GM18511 (cell line): ENCODE measurements at regions not wholly inside any gene's neighbourhood (a gene's known extent, or its start where the extent isn't known, plus 50 kb on each side); places are given as distances from the start of the nearest gene placed in this dataset.
"Not testable (repeated sequence)": the region's sequence is repeated elsewhere in the genome, so short reads cannot be mapped to it uniquely, and the experiment has no call there.

ENCODE experiments used
- ATAC-seq: cut with Tn5 transposase; IDR thresholded peaks from one replicate; pipeline ENCODE4 v1.9.1; 2021; ENCODE audit warnings: mild to moderate bottlenecking, moderate library complexity; ENCODE audit not compliant: unreplicated experiment

DNA sequence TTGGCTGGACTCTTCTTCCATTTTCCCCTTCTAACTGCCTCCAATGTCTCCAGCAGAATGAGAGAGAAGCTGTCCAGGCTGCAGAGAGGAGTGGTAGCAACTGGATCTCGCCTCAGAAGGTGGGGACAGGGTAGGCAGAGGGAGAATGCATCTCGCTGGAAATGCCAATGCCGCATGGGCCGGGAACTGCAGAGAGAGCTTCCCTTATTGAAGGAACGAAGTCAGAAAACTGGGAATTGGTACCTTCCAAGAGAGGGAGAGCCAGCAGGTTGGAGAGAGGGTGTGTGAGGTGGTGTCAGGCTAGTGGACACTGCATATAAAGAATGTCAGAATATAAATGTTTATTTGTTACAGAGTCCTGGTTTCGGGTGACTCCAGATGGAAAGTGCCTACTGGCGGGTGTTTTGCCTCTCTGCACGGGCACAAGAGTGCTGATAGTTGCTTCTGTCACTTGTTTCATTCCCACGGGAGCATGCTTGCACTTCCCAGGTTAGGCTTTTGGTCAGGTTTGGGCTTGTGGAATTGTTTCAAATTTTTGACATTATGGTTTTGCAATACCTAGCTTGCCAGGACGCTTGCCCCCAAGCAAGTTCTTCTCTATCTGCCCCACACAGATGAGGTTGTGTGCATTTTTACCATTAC lies 156.8 kb upstream of the STS start:
- ATAC-seq, result no peak

GRCh38 chrX:6989858-6990257 lies 157.7 kb upstream of the STS start:
- ATAC-seq, result no peak

- not testable (repeated sequence) for ATAC-seq
Measured at GRCh38 chrX:6988694-6989093, 158.8 kb upstream of the STS start.

DNA sequence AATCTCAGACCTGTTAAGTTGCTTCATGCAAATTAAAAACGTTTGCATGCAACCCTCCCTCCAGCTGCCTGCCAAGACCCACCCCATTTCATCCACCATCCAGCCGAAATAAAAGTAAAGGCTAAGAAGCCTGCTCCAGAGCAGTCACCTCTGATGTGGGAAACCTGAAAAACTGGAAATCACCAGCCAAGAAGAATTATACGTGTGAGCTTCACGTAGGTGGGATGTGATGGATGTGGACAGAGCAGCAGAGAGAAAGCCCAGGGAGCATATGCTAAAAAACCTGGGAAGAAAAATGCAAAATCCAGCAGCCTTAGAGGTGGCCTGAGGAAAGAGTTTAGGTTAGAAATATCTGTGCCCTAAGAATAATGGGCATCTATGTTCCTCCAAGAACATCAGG lies 160.6 kb upstream of the STS start:
- ATAC-seq, result no peak

- no peak for ATAC-seq
Measured at GRCh38 chrX:6985537-6985936, 162.0 kb upstream of the STS start.

DNA sequence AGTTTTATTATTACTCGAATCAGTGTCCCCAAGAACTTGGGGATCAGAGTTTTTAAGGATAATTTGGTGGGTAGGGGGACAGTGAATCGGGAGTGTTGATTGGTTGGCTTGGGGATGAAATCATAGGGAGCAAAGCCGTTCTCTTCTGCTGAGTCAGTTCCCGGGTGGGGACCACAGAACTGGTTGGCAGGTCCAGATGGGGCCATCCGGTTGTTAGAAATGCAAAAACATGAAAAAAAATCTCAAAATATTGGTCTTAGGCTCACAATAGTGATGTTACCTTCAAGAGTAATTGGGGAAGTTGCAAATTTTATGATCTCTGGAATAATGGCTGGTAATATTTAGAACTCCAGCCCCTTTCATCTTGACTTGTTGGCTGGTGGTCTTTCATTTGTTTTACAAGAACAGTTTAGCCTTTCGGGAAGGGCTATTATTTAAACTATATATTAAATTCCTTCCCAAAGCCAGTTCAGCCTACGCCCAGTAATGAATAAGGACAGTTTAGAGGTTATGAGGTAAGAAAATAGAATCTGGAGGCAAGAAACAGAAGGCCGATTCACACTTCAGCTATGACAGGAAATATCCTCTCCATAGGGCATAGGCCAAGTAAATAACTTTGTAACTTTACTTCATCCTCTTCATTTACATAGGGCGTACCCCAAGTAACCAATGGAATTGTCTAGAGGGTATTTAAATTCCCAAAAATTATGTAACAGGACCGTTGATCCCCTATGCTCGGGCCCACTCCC lies 164.1 kb upstream of the STS start:
- no peak for ATAC-seq

DNA sequence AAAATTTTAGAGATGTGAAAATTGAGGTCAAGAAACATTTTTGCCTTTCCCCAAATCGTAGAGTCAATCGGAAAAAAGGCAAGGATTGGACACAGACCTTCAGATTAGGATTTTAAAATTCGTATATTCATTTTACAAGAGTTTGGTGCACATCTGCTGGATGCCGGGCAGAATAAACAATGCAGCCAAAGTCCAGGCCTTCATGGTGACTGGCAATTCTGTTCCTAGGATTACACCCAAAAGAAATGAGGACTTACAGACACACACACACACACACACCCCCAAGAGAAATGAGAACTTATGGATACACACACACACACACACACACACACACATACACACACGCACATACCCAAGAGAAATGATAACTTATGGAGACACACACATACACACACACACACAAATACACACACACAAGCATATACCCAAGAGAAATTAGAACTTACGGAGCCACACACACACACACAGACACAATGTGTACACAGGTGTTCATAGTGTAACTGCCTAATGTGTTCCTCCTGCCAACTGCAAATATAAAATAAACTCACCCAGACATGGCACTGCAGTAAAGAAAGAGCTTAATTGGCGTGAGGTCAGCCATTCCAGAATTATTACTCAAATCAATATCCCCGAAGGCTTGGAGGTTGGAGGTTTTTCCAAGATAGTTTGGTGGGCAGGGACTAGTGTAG lies 165.7 kb upstream of the STS start:
- no peak for ATAC-seq

- no peak for ATAC-seq
Measured at GRCh38 chrX:6980981-6981380, 166.5 kb upstream of the STS start.

DNA sequence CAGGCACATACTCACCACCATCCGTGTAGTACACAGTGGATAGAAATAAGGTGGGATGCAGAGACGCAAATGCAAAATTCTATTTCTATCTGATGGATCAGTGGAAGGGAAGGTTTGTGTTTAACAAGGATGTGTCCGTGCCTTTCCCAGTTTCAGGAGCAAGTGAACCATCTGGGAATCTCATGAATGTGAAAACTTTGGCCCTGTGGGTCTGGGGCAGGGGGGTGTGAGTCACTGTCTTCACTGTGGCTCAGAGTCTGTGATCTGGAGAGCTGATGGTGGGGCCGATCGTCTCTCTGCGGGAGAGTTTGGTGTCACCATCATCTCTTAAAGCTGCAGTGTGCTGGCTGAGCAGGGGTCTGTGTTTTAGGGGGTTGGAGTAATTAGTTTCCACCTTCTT lies 179.3 kb upstream of the STS start:
- no peak for ATAC-seq

- no peak for ATAC-seq
Measured at GRCh38 chrX:6965729-6966128, 181.8 kb upstream of the STS start.

DNA sequence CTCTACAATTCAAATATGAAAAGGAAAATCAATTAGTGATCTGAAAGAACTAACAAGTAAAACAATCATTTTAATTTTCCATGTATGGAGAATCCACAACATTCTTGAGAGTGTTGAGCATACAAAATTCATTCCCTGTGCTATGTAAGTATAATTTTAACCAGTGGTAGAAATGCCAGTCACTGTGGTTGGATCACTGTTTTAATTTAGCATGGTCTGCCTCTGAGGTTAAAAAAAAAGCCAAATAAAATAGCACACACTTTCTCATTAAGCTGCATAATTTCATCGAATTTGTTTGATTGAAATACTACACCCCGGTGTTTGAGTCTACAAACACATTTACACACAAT lies 185.5 kb upstream of the STS start:
- ATAC-seq, result no peak

GRCh38 chrX:6961286-6962005 lies 186.1 kb upstream of the STS start:
- no peak for ATAC-seq

- ATAC-seq, result no peak
Measured at GRCh38 chrX:6959006-6959405, 188.5 kb upstream of the STS start.

DNA sequence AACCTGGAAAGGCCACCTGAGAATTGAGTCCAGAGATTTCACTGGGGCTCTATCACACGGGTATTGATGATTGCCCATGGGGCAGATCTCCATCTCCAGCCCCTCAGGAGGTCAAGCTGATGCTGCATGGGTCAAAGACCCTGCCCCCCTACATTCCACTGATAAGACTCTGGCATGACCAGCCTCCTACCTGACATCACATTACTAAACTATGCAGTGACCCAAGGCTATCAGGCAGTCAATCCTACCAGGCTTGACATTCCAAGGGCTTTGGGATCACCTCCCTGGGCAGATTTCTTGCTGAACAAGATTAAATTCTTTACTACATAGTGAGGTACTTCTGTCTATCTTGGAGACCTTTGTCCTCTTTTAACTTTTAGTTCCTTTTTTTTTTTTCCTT lies 192.7 kb upstream of the STS start:
- ATAC-seq, result no peak

GRCh38 chrX:6946168-6946567 lies 201.3 kb upstream of the STS start:
- no peak for ATAC-seq

DNA sequence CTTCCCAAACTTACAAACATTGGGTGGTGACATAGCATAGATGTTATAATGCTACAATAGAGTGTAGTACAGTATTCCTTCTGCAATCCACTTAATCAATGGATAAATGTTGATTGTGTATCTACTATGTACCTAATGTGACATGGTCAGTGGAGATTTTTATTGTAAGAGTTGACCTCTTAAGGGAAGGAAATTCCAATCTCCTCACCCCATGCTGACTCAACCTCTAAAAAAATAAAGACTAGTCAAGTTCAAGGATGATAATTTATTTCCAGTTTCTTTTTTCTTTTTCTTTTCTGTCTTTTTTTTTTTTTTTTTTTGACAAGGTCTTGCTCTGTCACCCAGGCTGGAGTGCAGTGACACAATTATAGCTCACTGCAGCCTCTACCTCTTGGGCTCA lies 206.5 kb upstream of the STS start:
- no peak for ATAC-seq

DNA sequence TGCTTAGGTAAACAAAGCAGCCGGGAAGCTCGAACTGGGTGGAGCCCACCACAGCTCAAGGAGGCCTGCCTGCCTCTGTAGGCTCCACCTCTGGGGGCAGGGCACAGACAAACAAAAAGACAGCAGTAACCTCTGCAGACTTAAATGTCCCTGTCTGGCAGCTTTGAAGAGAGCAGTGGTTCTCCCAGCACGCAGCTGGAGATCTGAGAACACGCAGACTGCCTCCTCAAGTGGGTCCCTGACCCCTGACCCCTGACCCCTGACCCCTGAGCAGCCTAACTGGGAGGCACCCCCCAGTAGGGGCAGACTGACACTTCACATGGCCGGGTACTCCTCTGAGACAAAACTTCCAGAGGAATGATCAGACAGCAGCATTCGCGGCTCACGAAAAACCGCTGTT lies 214.6 kb upstream of the STS start:
- not testable (repeated sequence) for ATAC-seq

DNA sequence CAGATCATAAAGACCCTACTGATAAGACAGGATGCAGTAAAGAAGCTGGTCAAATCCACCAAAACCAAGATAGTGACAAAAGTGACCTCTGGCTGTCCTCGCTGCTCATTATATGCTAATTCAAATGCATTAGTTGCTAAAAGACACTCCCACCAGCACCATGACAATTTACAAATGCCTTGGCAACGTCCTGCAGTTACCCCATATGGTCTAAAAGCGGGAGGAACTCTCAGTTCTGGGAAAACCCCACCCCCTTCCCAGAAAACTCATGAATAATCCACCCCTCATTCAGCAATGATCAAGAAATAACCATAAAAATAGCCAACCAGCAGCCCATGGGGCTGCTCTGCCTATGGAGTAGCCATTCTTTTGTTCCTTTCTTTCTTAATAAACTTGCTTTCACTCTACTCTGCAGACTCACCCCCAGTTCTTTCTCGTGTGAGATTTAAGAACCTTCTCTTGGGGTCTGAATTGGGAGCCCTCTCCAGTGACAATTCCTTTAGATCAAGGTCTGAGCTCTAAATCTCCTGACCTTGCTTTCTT lies 217.1 kb upstream of the STS start:
- ATAC-seq, result no peak

DNA sequence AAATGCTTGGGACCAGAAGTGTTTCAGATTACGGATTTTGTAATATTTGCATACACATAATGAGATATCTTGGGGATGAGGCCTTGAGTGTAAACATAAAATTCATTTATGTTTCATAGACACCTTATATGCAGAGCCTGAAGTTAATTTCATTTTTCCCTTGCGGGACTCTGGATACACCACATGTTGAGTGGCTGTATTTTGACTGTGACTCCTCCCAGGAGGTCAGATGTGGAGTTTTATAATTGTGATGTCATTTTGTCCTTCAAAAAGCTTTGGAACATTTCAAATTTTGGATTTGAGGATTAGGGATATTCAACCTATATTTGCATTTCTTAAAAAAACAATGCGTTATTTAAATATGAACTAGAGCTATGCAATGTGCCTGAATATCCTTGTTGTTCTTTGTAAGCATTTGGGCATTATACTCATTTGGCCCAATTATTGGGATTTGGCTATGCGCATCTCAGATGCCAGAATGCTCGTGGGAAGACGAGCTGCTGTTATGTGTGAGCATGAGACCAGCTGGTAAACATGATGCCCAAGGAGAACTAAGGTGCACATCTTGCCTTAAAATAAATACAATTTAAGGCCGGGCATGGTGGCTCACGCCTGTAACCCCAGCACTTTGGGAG lies 223.0 kb upstream of the STS start:
- no peak for ATAC-seq

DNA sequence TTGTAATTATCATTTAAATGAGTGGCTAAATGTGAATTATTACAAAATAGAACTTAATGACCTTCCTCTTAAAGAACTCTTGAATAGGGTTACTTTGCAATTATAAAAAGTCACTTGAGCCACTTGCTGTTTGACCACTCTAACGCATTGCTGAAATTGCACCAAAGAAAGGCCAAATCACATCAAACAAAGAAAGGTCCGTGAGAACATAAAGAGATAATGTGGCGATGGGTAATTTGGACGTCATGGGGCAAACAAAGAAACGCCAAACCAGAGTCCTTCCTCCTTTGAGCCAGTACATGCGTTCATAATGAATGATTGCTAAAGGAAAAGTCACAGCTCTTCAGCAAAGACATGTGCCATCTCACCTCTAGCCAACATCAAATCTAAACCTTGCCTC lies 229.8 kb upstream of the STS start:
- ATAC-seq, result no peak

DNA sequence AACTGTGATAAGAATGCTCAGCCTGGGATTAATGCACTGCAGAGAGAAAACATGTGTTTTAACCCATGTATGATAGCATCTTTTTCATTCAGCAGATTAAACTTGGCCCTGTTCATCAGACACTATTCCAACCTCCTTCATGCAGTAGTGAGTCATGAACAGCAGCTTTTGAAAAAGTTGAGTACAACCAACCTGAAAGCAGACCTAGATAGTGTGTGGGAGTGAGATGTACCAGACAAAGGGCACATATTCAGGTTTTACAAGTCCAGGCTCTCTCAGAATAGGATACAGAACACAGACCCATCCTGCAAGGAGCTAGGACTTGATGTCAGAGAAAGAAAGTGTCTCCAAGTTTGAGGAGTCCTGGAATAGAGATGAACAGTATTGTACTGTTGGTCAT lies 237.3 kb upstream of the STS start:
- no peak for ATAC-seq
